ENCODE measurements at regions not wholly inside any gene's neighbourhood (a gene's known extent, or its start where the extent isn't known, plus 50 kb on each side); places are given as distances from the start of the nearest gene placed in this dataset.
"Not testable (repeated sequence)": the region's sequence is repeated elsewhere in the genome, so short reads cannot be mapped to it uniquely, and the experiment has no call there.

GRCh38 chr3:674116-674515 is 418.7 kb upstream of the CNTN6 start:
- DNase-seq = no peak

GRCh38 chr3:675846-676245 is 417.0 kb upstream of the CNTN6 start:
- DNase-seq = no peak

DNA sequence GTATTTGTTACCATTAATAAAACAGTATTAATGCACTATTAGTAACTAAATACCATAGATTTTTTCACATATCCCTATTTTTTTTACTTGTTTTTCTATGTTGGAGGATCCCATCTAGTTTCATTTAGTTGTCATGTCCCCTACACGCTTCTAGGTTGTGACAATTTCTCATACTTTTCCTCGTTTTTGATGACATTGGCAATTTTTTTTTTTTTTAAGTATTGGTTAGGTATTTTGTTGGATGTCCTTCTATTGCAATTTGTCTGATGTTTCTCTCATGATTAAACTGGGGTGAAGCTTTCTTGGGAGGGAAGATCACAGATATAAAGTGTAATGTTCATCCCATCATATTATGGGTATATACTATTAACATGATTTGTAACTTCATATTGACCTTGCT is 409.1 kb upstream of the CNTN6 start:
- DNase-seq = no peak

DNA sequence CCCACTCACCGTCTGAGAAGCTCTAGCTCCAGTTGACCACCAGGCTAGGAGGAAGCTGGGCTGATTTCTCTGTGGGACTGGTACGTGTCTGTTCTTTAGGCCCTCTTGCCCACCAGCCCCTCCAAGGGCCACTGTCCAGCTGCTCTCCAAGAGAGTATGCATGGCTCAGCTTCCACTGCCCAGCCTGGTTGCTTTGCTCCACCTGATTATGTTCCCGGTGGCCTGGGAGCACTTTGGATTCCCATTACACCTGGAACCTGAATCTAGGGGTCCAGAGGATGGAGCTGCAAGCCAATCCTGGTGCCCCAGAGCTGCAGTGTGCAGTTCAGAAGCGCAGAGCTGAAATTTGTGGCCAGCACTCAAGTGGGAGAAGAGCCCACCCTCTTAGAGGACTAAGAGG is 402.1 kb upstream of the CNTN6 start:
- no peak for DNase-seq

DNA sequence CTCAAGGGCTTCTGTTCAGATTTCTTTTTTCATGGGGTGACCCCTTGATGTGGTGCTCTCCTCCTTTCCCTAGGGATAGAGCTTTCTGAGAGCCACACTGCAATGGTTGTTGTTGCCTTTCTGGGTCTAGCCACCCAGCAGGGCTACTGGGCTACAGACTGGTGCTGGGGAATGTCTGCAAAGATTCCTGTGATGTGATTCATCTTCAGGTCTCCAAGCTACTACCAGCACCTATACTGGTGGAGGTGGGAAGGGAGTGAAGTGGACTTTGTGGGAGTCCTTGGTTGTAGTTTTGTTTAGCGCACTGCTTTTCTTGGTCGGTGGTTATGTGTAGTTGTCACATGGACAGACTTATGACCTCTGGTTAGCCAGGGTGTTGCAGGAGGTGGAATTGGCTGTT is 392.3 kb upstream of the CNTN6 start:
- no peak for DNase-seq

- peak; percentile 7 for DNase-seq
Observed at GRCh38 chr3:707041-707440, 385.8 kb upstream of the CNTN6 start.

GRCh38 chr3:713006-713621 is 379.7 kb upstream of the CNTN6 start:
- DNase-seq = no peak

- DNase-seq = no peak
Observed at GRCh38 chr3:713947-714620, 378.7 kb upstream of the CNTN6 start.

- DNase-seq = no peak
Observed at GRCh38 chr3:721086-721485, 371.7 kb upstream of the CNTN6 start.

DNA sequence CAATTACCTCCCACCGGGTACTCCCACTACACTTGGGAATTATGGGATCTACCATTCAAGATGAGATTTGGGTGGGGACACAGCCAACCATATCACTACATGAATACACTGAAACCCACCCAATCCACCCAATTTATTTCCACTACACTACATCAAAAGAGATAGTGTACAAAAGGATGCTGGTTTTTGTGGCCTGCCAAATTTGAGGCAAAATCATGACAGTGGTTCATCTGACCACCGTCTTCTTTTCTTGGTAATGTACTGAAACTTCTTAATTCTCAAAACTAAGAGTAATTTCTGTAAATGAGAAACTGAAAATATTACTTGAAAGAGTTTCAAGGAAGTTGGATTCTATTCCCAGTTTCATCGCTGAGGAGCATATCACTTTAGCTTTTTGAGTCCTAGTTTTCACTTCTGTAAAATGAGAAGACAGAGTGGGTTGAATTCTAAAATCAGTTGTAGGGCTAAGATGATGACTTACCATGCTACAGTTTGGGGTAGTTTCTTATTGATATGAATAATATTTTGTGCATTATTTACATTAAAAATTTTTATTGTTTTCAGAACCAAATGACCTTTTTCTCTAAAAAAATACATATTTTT is 360.4 kb upstream of the CNTN6 start:
- DNase-seq = no peak

DNA sequence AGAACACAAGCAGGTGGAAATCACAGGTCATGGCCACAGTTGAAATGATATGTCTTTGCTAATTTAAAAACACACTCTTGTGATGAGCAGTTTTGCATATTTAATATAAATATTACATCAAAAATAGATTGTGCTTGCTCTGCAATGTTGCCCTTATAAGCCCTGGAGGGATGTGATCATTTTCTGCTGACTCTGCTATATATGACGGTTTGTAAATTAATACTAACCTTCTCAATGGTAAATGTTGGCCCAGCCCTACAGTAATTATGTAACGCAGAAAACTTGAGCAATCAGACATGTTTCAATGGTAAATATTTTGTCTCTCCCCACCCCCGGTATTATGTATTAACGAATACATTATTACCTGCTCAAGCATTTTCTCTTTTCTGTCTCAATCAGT is 359.5 kb upstream of the CNTN6 start:
- DNase-seq = no peak

GRCh38 chr3:757711-758110 is 335.1 kb upstream of the CNTN6 start:
- DNase-seq = no peak

DNA sequence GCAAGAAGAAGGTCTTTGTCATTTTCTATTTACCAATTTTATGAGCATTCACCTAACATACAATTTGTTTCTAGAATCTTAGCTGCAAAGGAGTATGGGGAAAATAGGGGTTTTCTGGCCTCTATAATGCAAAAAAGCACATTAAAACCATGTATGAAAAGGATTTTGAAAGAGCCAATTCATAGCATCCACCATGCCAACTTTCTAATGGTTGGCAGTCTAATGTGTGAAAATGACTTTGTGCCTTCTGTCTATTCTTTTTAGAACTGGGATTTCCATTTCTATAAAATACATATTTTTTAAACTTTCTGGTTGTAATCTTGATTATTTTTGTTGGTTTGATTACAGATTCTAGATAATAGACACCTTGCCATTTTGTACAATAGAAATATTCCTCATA is 333.7 kb upstream of the CNTN6 start:
- no peak for DNase-seq

DNA sequence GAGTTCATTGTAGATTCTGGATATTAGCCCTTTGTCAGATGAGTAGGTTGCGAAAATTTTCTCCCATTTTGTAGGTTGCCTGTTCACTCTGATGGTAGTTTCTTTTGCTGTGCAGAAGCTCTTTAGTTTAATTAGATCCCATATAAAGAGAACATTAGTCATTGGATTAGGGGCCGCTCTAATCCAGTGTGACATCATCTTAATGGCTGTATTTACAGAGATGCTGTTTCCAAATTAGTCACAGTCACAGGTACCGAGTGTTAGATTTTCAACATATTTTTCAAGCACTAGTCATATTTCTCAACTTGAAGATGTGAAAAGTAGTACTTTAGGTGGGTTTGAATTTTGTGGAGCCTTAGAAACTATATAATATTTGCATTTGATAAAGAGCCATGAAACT is 319.4 kb upstream of the CNTN6 start:
- not testable (repeated sequence) for DNase-seq

GRCh38 chr3:775178-775880 is 317.5 kb upstream of the CNTN6 start:
- no peak for DNase-seq

GRCh38 chr3:780505-780904 is 312.3 kb upstream of the CNTN6 start:
- DNase-seq = no peak

- DNase-seq = no peak
Observed at GRCh38 chr3:791442-791841, 301.4 kb upstream of the CNTN6 start.

- peak; percentile 42 for DNase-seq
Observed at GRCh38 chr3:792630-793029, 300.2 kb upstream of the CNTN6 start.

DNA sequence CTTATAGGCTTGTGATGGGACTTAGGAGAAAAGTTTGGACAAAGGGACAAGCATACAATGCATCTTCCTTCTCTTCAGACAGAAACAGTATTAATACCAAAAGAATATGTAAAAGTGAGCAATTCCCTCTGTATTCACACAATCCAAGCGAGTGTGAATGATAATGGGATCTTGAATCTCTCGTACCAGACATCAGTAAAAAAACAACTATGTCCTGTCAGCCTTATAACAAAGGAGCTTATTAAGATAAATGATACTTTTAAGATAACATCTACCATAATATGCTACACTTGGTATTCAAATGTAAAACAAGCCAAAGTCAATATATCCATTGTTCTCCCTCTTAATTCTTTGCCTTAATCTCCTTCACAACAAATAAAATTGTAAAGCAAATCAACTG is 288.6 kb upstream of the CNTN6 start:
- peak; percentile 36 for DNase-seq

DNA sequence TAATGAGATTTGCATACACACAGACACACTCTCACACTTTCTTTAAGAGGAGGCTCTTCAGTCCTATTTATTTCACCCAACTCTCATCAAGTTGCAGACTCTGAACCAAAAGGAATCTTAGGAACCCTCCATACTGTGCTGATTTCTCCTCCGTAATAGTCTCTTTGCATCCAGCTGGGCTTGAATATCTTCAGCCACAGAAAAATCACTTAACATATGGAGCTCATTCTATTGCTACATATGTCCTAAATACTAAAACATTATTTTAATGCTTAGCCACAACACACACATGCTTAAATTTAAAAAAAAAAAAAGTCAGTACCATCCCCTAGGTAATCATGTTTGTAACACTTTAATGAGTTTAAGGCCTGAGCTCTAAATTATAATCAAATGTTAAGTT is 287.5 kb upstream of the CNTN6 start:
- DNase-seq = no peak

DNA sequence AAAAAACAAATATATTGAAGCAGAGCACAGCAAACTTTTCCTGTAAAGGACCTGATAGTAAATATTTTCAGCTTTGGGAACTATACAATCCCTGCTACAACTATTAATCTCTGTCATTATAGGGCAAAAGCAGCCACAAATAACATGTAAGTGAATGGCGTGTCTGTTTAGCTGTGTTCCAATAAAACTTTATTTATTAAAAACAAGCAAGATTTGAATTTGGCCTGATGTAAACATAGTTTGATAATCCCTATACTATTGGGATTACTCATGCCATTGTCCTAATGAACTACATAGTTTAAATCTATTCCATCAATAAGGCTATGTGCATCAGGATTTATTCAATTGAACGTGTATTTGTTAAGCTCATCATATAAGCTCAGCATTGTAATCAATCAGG is 286.8 kb upstream of the CNTN6 start:
- no peak for DNase-seq

DNA sequence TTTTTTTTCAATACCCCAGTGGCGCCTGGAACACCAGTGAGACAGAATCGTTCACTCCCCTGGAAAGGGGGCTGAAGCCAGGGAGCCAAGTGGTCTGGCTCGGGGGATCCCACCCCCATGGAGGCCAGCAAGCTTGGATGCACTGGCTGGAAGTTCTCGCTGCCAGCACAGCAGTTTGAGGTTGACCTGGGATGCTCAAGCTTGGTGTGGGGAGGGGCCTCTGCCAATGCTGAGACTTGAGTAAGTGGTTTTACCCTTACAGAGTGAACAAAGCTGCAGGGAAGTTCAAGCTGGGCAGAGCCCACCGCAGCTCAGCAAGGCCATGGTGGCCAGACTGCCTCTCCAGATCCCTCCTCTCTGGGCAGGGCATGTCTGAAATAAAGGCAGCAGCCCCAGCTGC is 276.2 kb upstream of the CNTN6 start:
- DNase-seq = no peak

GRCh38 chr3:834679-835078 is 258.1 kb upstream of the CNTN6 start:
- DNase-seq = no peak

DNA sequence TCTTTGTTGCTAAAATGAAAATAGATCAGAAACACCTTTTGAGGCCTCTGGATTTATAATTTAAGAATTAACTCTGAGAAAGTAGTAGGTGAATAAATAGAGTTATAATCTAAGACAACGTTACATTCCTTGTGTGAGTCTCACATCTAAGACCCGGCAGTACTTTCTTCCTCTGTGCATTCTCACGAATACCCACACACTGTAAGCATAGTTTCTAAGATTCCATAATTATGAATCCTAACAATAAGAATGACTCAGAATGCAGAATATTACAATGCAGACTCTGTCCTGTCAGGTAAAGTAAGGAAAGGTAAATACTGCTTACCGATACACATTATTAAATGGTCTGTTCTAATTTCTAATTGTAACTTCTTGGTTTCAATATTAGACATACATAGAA is 257.7 kb upstream of the CNTN6 start:
- DNase-seq = no peak

Data from NCI-H526 treated with DMSO at 0.1 percent for 48 hours (cell line).